DMS53 treated with DMSO at 0.1 percent for 48 hours (cell line): ENCODE measurements at regions not wholly inside any gene's neighbourhood (a gene's known extent, or its start where the extent isn't known, plus 50 kb on each side); places are given as distances from the start of the nearest gene placed in this dataset.
"Not testable (repeated sequence)": the region's sequence is repeated elsewhere in the genome, so short reads cannot be mapped to it uniquely, and the experiment has no call there.

Experiments used
- DNase-seq: peaks from one replicate; lab custom pipeline; 2025; ENCODE audit not compliant: unreplicated experiment; lab: John Stamatoyannopoulos, UW

- no peak for DNase-seq
These were observed 213.7 kb upstream of the P2RY1 start for GRCh38 chr3:152621006-152621868.

- DNase-seq = no peak
These were observed 212.7 kb upstream of the P2RY1 start for GRCh38 chr3:152621967-152622810.

- no peak for DNase-seq
These were observed 212.1 kb upstream of the P2RY1 start for GRCh38 chr3:152622811-152623167.

- no peak for DNase-seq
These were observed 211.5 kb upstream of the P2RY1 start for GRCh38 chr3:152623286-152623911.

- no peak for DNase-seq
These were observed 208.7 kb upstream of the P2RY1 start for GRCh38 chr3:152626226-152626625.

- DNase-seq = no peak
These were observed 206.4 kb upstream of the P2RY1 start for GRCh38 chr3:152628496-152628895.

GRCh38 chr3:152629363-152630122 is 205.4 kb upstream of the P2RY1 start:
- no peak for DNase-seq

GRCh38 chr3:152635389-152635788 is 199.5 kb upstream of the P2RY1 start:
- no peak for DNase-seq

- DNase-seq = no peak
These were observed 198.3 kb upstream of the P2RY1 start for GRCh38 chr3:152636651-152637050.

- no peak for DNase-seq
These were observed 196.7 kb upstream of the P2RY1 start for GRCh38 chr3:152638214-152638613.

GRCh38 chr3:152638707-152639450 is 196.1 kb upstream of the P2RY1 start:
- DNase-seq = no peak

GRCh38 chr3:152641198-152641597 is 193.7 kb upstream of the P2RY1 start:
- DNase-seq = no peak

- no peak for DNase-seq
These were observed 192.3 kb upstream of the P2RY1 start for GRCh38 chr3:152642658-152643057.

- no peak for DNase-seq
These were observed 190.5 kb upstream of the P2RY1 start for GRCh38 chr3:152644478-152644877.

GRCh38 chr3:152646004-152646403 is 188.9 kb upstream of the P2RY1 start:
- peak; percentile 1 for DNase-seq

GRCh38 chr3:152650177-152650576 is 184.8 kb upstream of the P2RY1 start:
- DNase-seq = no peak

GRCh38 chr3:152650923-152651322 is 184.0 kb upstream of the P2RY1 start:
- DNase-seq = not testable (repeated sequence)

- DNase-seq = no peak
These were observed 178.5 kb upstream of the P2RY1 start for GRCh38 chr3:152656214-152656971.

GRCh38 chr3:152656972-152657355 is 178.0 kb upstream of the P2RY1 start:
- no peak for DNase-seq
